GM12878 (cell line): ENCODE measurements at regions not wholly inside any gene's neighbourhood (a gene's known extent, or its start where the extent isn't known, plus 50 kb on each side); places are given as distances from the start of the nearest gene placed in this dataset.

Source experiments
- ATAC-seq: fragments of 200-7000 bp; cut with Tn5 transposase; 3 replicates; pipeline ENCODE4 v1.9.1; 2020; ENCODE audit warnings: mild to moderate bottlenecking, moderate library complexity
- BruUV-seq: library from RNA; stranded (reverse); fragments of 400-500 nt; replicated peaks from 2 replicates; lab custom pipeline; 2021; lab: Mats Ljungman, UMichigan
- CTCF ChIA-PET: fragments of 300-600 bp; sonication (Branson Sonifier 250); formaldehyde crosslinking; extraction: SDS; loops from one replicate; lab custom pipeline; 2021; ENCODE audit warnings: inconsistent platforms; lab: Yijun Ruan, JAX
- POLR2A ChIA-PET: fragments of 350-600 bp; formaldehyde crosslinking; extraction: SDS; loops from one replicate; lab custom pipeline; 2021; ENCODE audit warnings: inconsistent platforms; lab: Charles Lee
- RAD21 ChIA-PET: fragments of 300-600 bp; sonication (Branson Sonifier 250); formaldehyde crosslinking; loops from one replicate; lab custom pipeline; 2023; ENCODE audit warnings: antibody characterized with exemption; ENCODE audit not compliant: unreplicated experiment; lab: Charles Lee
- SMC1A ChIA-PET: fragments of 300-600 bp; sonication (Branson Sonifier 250); formaldehyde crosslinking; loops from one replicate; lab custom pipeline; 2023; ENCODE audit not compliant: unreplicated experiment, uncharacterized antibody; lab: Charles Lee
- DNase-seq: peaks from one replicate; pipeline ENCODE4 v3.0.0-alpha.2; 2011; ENCODE audit warnings: low read depth, low spot score
- FAIRE-seq: peaks from 3 replicates; lab custom pipeline; 2011; peaks lifted over from hg19 to GRCh38; lab: Jason Lieb, UNC
- H2AFZ ChIP-seq: 2 replicates; pipeline ENCODE4 v1.6.0; 2011; ENCODE audit warnings: low read depth, low read length, control low read depth; ENCODE audit not compliant: control insufficient read depth
- H3K27ac ChIP-seq: 2 replicates; pipeline ENCODE4 v1.5.1; 2011; ENCODE audit warnings: control low read depth; ENCODE audit not compliant: control insufficient read depth, insufficient read depth
- H3K27me3 ChIP-seq, 2 experiments: replicated peaks in 1 of 2; 2 replicates each; pipeline versions ENCODE4 v1.6.0 to v1.6.1; 2011; ENCODE audit warnings: low read length in 1 of 2; ENCODE audit not compliant: control insufficient read depth in 2 of 2, insufficient read depth in 2 of 2
- H3K36me3 ChIP-seq, 2 experiments: 2 replicates each; pipeline ENCODE4 v1.5.1; 2011; ENCODE audit warnings: low read length in 1 of 2; ENCODE audit not compliant: control insufficient read depth in 2 of 2, insufficient read depth in 2 of 2
- H3K4me1 ChIP-seq: 2 replicates; pipeline ENCODE4 v1.6.1; 2011; ENCODE audit warnings: mild to moderate bottlenecking, low read length, moderate library complexity, mixed read lengths; ENCODE audit not compliant: control insufficient read depth, insufficient read depth
- H3K4me2 ChIP-seq: 2 replicates; pipeline ENCODE4 v1.6.0; 2011; ENCODE audit warnings: control low read depth; ENCODE audit not compliant: control insufficient read depth, insufficient read depth
- H3K4me3 ChIP-seq: fragments of 200-600 bp; sonication (generic); 2 replicates; pipeline ENCODE4 v1.5.1; 2016
- H3K79me2 ChIP-seq: 2 replicates; pipeline ENCODE4 v1.6.0; 2011; ENCODE audit warnings: low read length; ENCODE audit not compliant: control insufficient read depth, insufficient read depth
- H3K9ac ChIP-seq: 2 replicates; pipeline ENCODE4 v1.8.0; 2011; ENCODE audit warnings: low read length, control low read depth, mixed read lengths; ENCODE audit not compliant: control insufficient read depth, insufficient read depth
- H3K9me3 ChIP-seq: replicated peaks from 3 replicates; pipeline ENCODE4 v1.5.1; 2011; ENCODE audit warnings: mild to moderate bottlenecking, low read length; ENCODE audit not compliant: control insufficient read depth, insufficient read depth
- H4K20me1 ChIP-seq: 2 replicates; pipeline ENCODE4 v1.6.0; 2011; ENCODE audit not compliant: control insufficient read depth, insufficient read depth
- BACH1 ChIP-seq: fragments of 450-650 bp; IDR thresholded peaks from 2 replicates; pipeline ENCODE4 v1.6.1; 2017; ENCODE audit warnings: mild to moderate bottlenecking, borderline replicate concordance
- BCL11A ChIP-seq: IDR thresholded peaks from 2 replicates; pipeline ENCODE4 v1.6.1; 2011; ENCODE audit warnings: low read depth, low read length
- ESRRA ChIP-seq: IDR thresholded peaks from 2 replicates; pipeline ENCODE4 v1.6.1; 2012; ENCODE audit warnings: mild to moderate bottlenecking, low read length, improper control_type of control experiment
- HDAC6 ChIP-seq: fragments of 200-600 bp; sonication (generic); IDR thresholded peaks from one replicate; pipeline ENCODE4 v1.8.0; 2017; ENCODE audit warnings: antibody characterized with exemption; ENCODE audit not compliant: unreplicated experiment
- NFYA ChIP-seq: IDR thresholded peaks from 2 replicates; pipeline ENCODE4 v1.6.1; 2011; ENCODE audit warnings: low read depth, mild to moderate bottlenecking, low read length, improper control_type of control experiment, borderline replicate concordance
- PKNOX1 ChIP-seq: fragments of 450-650 bp; IDR thresholded peaks from 2 replicates; pipeline ENCODE4 v1.6.1; 2016; ENCODE audit warnings: mild to moderate bottlenecking
- SMARCA5 ChIP-seq: fragments of 450-650 bp; IDR thresholded peaks from 2 replicates; pipeline ENCODE4 v1.6.1; 2017; ENCODE audit warnings: mild to moderate bottlenecking
- TARDBP ChIP-seq: IDR thresholded peaks from 2 replicates; pipeline ENCODE4 v1.6.1; 2016; ENCODE audit warnings: borderline replicate concordance
- YY1 ChIP-seq: IDR thresholded peaks from 2 replicates; pipeline ENCODE4 v1.6.1; 2011; ENCODE audit warnings: low read depth, mild to moderate bottlenecking, low read length
- ZBTB40 ChIP-seq: fragments of 450-650 bp; IDR thresholded peaks from 2 replicates; pipeline ENCODE4 v1.6.1; 2016; ENCODE audit warnings: mild to moderate bottlenecking, moderate library complexity, borderline replicate concordance
- in situ Hi-C: fragments of 300-500 bp; cut with MboI; formaldehyde crosslinking; loops from 9 replicates; pipeline ENCODE4 v1.14.3; 2018; ENCODE audit warnings: mixed read lengths
- intact Hi-C: fragments of 100-400 bp; cut with micrococcal nuclease; formaldehyde crosslinking; loops from one replicate; pipeline ENCODE4 v1.14.2; 2022; ENCODE audit not compliant: unreplicated experiment

- no peaks in the 10 kb centered on the region for H4K20me1 ChIP-seq
- intact Hi-C loops: no loop called here
- FAIRE-seq (no peak), DNase-seq (no peak), ATAC-seq (no peak)
- POLR2A ChIA-PET: interaction anchor here (0.6 kb wide), 1 partner anchor 308 kb away, joined by 4 read pairs; no protein-coding TSS in a partner anchor
- no peak overlapping the region for H3K4me2 ChIP-seq
- H3K79me2 ChIP-seq: no peaks in the 10 kb centered on the region
- H3K36me3 ChIP-seq: no peaks in the 10 kb centered on the region; a peak in 1 of 4 replicates
- TF ChIP-seq ESRRA: no peak
- TF ChIP-seq HDAC6: no peak
- TF ChIP-seq YY1: no peak
- no peak for TF ChIP-seq ZBTB40
- no peak for TF ChIP-seq NFYA
- TF ChIP-seq TARDBP: no peak
- no peak for TF ChIP-seq BACH1
- TF ChIP-seq BCL11A: no peak
- no peak for TF ChIP-seq PKNOX1
- no peak for TF ChIP-seq SMARCA5
- no TSS peak for BruUV-seq
- CTCF ChIA-PET: interaction anchor here (0.7 to 2.2 kb wide), 5 partner anchors 81 to 596 kb away, joined by 3 to 6 read pairs (median 4); no protein-coding TSS in a partner anchor
- H3K27ac ChIP-seq: no peak overlapping the region
- RAD21 ChIA-PET: interaction anchor here (1.6 kb wide), 1 partner anchor 10 kb away, joined by 3 read pairs; no protein-coding TSS in a partner anchor
- SMC1A ChIA-PET: interaction anchor here (0.6 to 1.5 kb wide), 6 partner anchors 9 to 354 kb away, joined by 3 to 5 read pairs (median 3); no protein-coding TSS in a partner anchor
- H3K27me3 ChIP-seq: no peaks in the 10 kb centered on the region; a peak in 1 of 4 replicates
- H3K9me3 ChIP-seq: no peaks in the 10 kb centered on the region
- H3K4me1 ChIP-seq: no peaks in the 10 kb centered on the region
- H3K4me3 ChIP-seq: no peak overlapping the region
- H2AFZ ChIP-seq: no peak overlapping the region
- in situ Hi-C loops: loop anchor here (5.0 to 25.0 kb wide), 2 partner anchors 315 to 530 kb away; no protein-coding TSS in a partner anchor
- no peak overlapping the region for H3K9ac ChIP-seq
Measured at GRCh38 chr12:46667551-46667950, 158.2 kb downstream of the SLC38A4 start.
